ENCODE measurements at regions not wholly inside any gene's neighbourhood (a gene's known extent, or its start where the extent isn't known, plus 50 kb on each side); places are given as distances from the start of the nearest gene placed in this dataset.

GRCh38 chr2:200172944-200173581 lies 133.4 kb upstream of the SPATS2L start:
- no peak overlapping the region for H4K91ac ChIP-seq (ENCODE audit: low read depth, low read length, poor library complexity)
- no peak overlapping the region for H2AFZ ChIP-seq (ENCODE audit: low read length)
- no peaks in the 10 kb centered on the region for H3K36me3 ChIP-seq (replicated peaks in 1 of 2; ENCODE audit: control insufficient read depth in 2 of 2, insufficient read depth in 2 of 2, low read length in 2 of 2)
- H2BK5ac ChIP-seq (ENCODE audit: low read length), result no peak overlapping the region
- H3K27me3 ChIP-seq (ENCODE audit: control insufficient read depth in 3 of 3, insufficient read depth in 3 of 3, low read depth in 1 of 3, low read length in 3 of 3), result no peaks in the 10 kb centered on the region
- no peak overlapping the region for H3K4me2 ChIP-seq (ENCODE audit: insufficient read depth, low read length, poor library complexity, severe bottlenecking)
- no peak overlapping the region for H3K27ac ChIP-seq (replicated peaks; ENCODE audit: low read length)
- no peak overlapping the region for H3K18ac ChIP-seq (ENCODE audit: low read length)
- H2BK120ac ChIP-seq (ENCODE audit: low read depth, low read length), result no peak overlapping the region
- no peak overlapping the region for H3K4ac ChIP-seq (ENCODE audit: low read length)
- H3K4me3 ChIP-seq (ENCODE audit: low read length in 2 of 2), result no peak overlapping the region
- no peak overlapping the region for H2BK15ac ChIP-seq (ENCODE audit: low read length)
- no peak overlapping the region for H3K9ac ChIP-seq (ENCODE audit: low read depth, low read length, poor library complexity)
- no peaks in the 10 kb centered on the region for H3K79me1 ChIP-seq (ENCODE audit: low read depth, low read length)
- DNase-seq (ENCODE audit: low spot score), result no peak
- H3K4me1 ChIP-seq (ENCODE audit: control insufficient read depth in 2 of 2, insufficient read depth in 1 of 2, low read depth in 1 of 2, low read length in 2 of 2), result no peaks in the 10 kb centered on the region
- no peak overlapping the region for H3K23ac ChIP-seq (ENCODE audit: low read depth, low read length, poor library complexity)
- WGBS, 2 donors (ENCODE audit: extremely low coverage in 2 of 2, insufficient read length in 2 of 2, insufficient replicate concordance in 1 of 2), result no CpG with 5 or more reads among the region's 9 CpGs
- H3K9me3 ChIP-seq (replicated peaks in 1 of 2; ENCODE audit: control insufficient read depth in 2 of 2, insufficient read depth in 1 of 2, low read depth in 1 of 2, low read length in 2 of 2), result no peaks in the 10 kb centered on the region
- no peak overlapping the region for H2BK12ac ChIP-seq (ENCODE audit: low read length)
- no peak overlapping the region for H3K14ac ChIP-seq (ENCODE audit: low read length)
- H4K8ac ChIP-seq (ENCODE audit: low read depth, low read length), result no peak overlapping the region
- H2AK5ac ChIP-seq (ENCODE audit: low read depth, low read length), result no peak overlapping the region

GRCh38 chr2:200173691-200174090 lies 132.8 kb upstream of the SPATS2L start:
- DNase-seq (ENCODE audit: low spot score), result no peak
- Histone ChIP-seq H2BK12ac (ENCODE audit: low read length) (no peak overlapping the region), H2AK5ac (ENCODE audit: low read depth, low read length) (no peak overlapping the region), H3K27me3 (ENCODE audit: control insufficient read depth in 3 of 3, insufficient read depth in 3 of 3, low read depth in 1 of 3, low read length in 3 of 3) (no peaks in the 10 kb centered on the region), H4K8ac (ENCODE audit: low read depth, low read length) (no peak overlapping the region), H3K4me3 (ENCODE audit: low read length in 2 of 2) (no peak overlapping the region), H3K9me3 (replicated peaks in 1 of 2; ENCODE audit: control insufficient read depth in 2 of 2, insufficient read depth in 1 of 2, low read depth in 1 of 2, low read length in 2 of 2) (no peaks in the 10 kb centered on the region), H3K14ac (ENCODE audit: low read length) (no peak overlapping the region), H3K79me1 (ENCODE audit: low read depth, low read length) (no peaks in the 10 kb centered on the region), H2BK15ac (ENCODE audit: low read length) (no peak overlapping the region), H3K4ac (ENCODE audit: low read length) (no peak overlapping the region), H3K9ac (ENCODE audit: low read depth, low read length, poor library complexity) (no peak overlapping the region), H4K91ac (ENCODE audit: low read depth, low read length, poor library complexity) (no peak overlapping the region), H3K23ac (ENCODE audit: low read depth, low read length, poor library complexity) (no peak overlapping the region), H2BK5ac (ENCODE audit: low read length) (no peak overlapping the region), H3K18ac (ENCODE audit: low read length) (no peak overlapping the region), H3K4me1 (ENCODE audit: control insufficient read depth in 2 of 2, insufficient read depth in 1 of 2, low read depth in 1 of 2, low read length in 2 of 2) (no peaks in the 10 kb centered on the region), H3K27ac (replicated peaks; ENCODE audit: low read length) (no peak overlapping the region), H3K4me2 (ENCODE audit: insufficient read depth, low read length, poor library complexity, severe bottlenecking) (no peak overlapping the region), H2AFZ (ENCODE audit: low read length) (no peak overlapping the region), H3K36me3 (replicated peaks in 1 of 2; ENCODE audit: control insufficient read depth in 2 of 2, insufficient read depth in 2 of 2, low read length in 2 of 2) (no peaks in the 10 kb centered on the region), H2BK120ac (ENCODE audit: low read depth, low read length) (no peak overlapping the region)
- no CpG with 5 or more reads among the region's 3 CpGs for WGBS, 2 donors (ENCODE audit: extremely low coverage in 2 of 2, insufficient read length in 2 of 2, insufficient replicate concordance in 1 of 2)

GRCh38 chr2:200174433-200175216 lies 131.9 kb upstream of the SPATS2L start:
- no peak overlapping the region for H2BK5ac ChIP-seq (ENCODE audit: low read length)
- no peak overlapping the region for H3K9ac ChIP-seq (ENCODE audit: low read depth, low read length, poor library complexity)
- H3K4ac ChIP-seq (ENCODE audit: low read length), result no peak overlapping the region
- H2BK12ac ChIP-seq (ENCODE audit: low read length), result no peak overlapping the region
- H3K9me3 ChIP-seq (replicated peaks in 1 of 2; ENCODE audit: control insufficient read depth in 2 of 2, insufficient read depth in 1 of 2, low read depth in 1 of 2, low read length in 2 of 2), result no peaks in the 10 kb centered on the region
- no peak overlapping the region for H3K23ac ChIP-seq (ENCODE audit: low read depth, low read length, poor library complexity)
- H3K36me3 ChIP-seq (replicated peaks in 1 of 2; ENCODE audit: control insufficient read depth in 2 of 2, insufficient read depth in 2 of 2, low read length in 2 of 2), result no peaks in the 10 kb centered on the region
- peak overlapping the region; percentile 1 for H3K18ac ChIP-seq (ENCODE audit: low read length)
- no peak overlapping the region for H4K91ac ChIP-seq (ENCODE audit: low read depth, low read length, poor library complexity)
- no peaks in the 10 kb centered on the region for H3K79me1 ChIP-seq (ENCODE audit: low read depth, low read length)
- H2BK15ac ChIP-seq (ENCODE audit: low read length), result no peak overlapping the region
- no peak overlapping the region for H2AK5ac ChIP-seq (ENCODE audit: low read depth, low read length)
- no peak overlapping the region for H3K14ac ChIP-seq (ENCODE audit: low read length)
- H2BK120ac ChIP-seq (ENCODE audit: low read depth, low read length), result no peak overlapping the region
- H2AFZ ChIP-seq (ENCODE audit: low read length), result no peak overlapping the region
- no peaks in the 10 kb centered on the region for H3K27me3 ChIP-seq (ENCODE audit: control insufficient read depth in 3 of 3, insufficient read depth in 3 of 3, low read depth in 1 of 3, low read length in 3 of 3)
- no CpG with 5 or more reads among the region's 55 CpGs for WGBS, 2 donors (ENCODE audit: extremely low coverage in 2 of 2, insufficient read length in 2 of 2, insufficient replicate concordance in 1 of 2)
- DNase-seq (ENCODE audit: low spot score), result no peak
- H3K27ac ChIP-seq (replicated peaks; ENCODE audit: low read length), result no peak overlapping the region
- no peak overlapping the region for H3K4me3 ChIP-seq (ENCODE audit: low read length in 2 of 2)
- H3K4me1 ChIP-seq (ENCODE audit: control insufficient read depth in 2 of 2, insufficient read depth in 1 of 2, low read depth in 1 of 2, low read length in 2 of 2), result no peaks in the 10 kb centered on the region
- H4K8ac ChIP-seq (ENCODE audit: low read depth, low read length), result no peak overlapping the region
- no peak overlapping the region for H3K4me2 ChIP-seq (ENCODE audit: insufficient read depth, low read length, poor library complexity, severe bottlenecking)

Measured in neuronal stem cell (in vitro differentiated cells).